ENCODE measurements at regions not wholly inside any gene's neighbourhood (a gene's known extent, or its start where the extent isn't known, plus 50 kb on each side); places are given as distances from the start of the nearest gene placed in this dataset.
A peak's percentile ranks its signal among the peaks of the same experiment; 100 is the strongest.

- peak; percentile 30 for DNase-seq
Observed at GRCh38 chr1:29685387-29685786, 449.1 kb downstream of the PTPRU start.

GRCh38 chr1:29684141-29684540 lies 447.8 kb downstream of the PTPRU start:
- peak; percentile 35 for DNase-seq

GRCh38 chr1:29683472-29683871 lies 447.1 kb downstream of the PTPRU start:
- DNase-seq, result peak; percentile 18

- DNase-seq, result peak; percentile 47
Observed at GRCh38 chr1:29682919-29683295, 446.6 kb downstream of the PTPRU start.

GRCh38 chr1:29682171-29682918 lies 446.0 kb downstream of the PTPRU start:
- peak; percentile 42 for DNase-seq

- peak; percentile 22 for DNase-seq
Observed at GRCh38 chr1:29681416-29681815, 445.1 kb downstream of the PTPRU start.

- DNase-seq, result peak; percentile 35
Observed at GRCh38 chr1:29679828-29680558, 443.7 kb downstream of the PTPRU start.

GRCh38 chr1:29679316-29679715 lies 443.0 kb downstream of the PTPRU start:
- no peak for DNase-seq

- DNase-seq, result peak; percentile 35
Observed at GRCh38 chr1:29677028-29678024, 441.0 kb downstream of the PTPRU start.

GRCh38 chr1:29676496-29676895 lies 440.2 kb downstream of the PTPRU start:
- DNase-seq, result peak; percentile 16

GRCh38 chr1:29675481-29676263 lies 439.4 kb downstream of the PTPRU start:
- peak; percentile 45 for DNase-seq

GRCh38 chr1:29674627-29675326 lies 438.5 kb downstream of the PTPRU start:
- DNase-seq, result peak; percentile 30

- peak; percentile 30 for DNase-seq
Observed at GRCh38 chr1:29673669-29674626, 437.6 kb downstream of the PTPRU start.

GRCh38 chr1:29673228-29673500 lies 436.8 kb downstream of the PTPRU start:
- peak; percentile 33 for DNase-seq

GRCh38 chr1:29672416-29673227 lies 436.3 kb downstream of the PTPRU start:
- DNase-seq, result peak; percentile 26

GRCh38 chr1:29671446-29672356 lies 435.4 kb downstream of the PTPRU start:
- DNase-seq, result peak; percentile 40

GRCh38 chr1:29670752-29671151 lies 434.4 kb downstream of the PTPRU start:
- peak; percentile 30 for DNase-seq

- peak; percentile 27 for DNase-seq
Observed at GRCh38 chr1:29669912-29670311, 433.6 kb downstream of the PTPRU start.

Measured in islet precursor cell (in vitro differentiated cells).